ENCODE measurements at regions not wholly inside any gene's neighbourhood (a gene's known extent, or its start where the extent isn't known, plus 50 kb on each side); places are given as distances from the start of the nearest gene placed in this dataset.

GRCh38 chr2:181332044-181332605, 125.1 kb upstream of the ITGA4 start:
- DNase-seq (ENCODE audit: low spot score), result no peak
- no peak for ATAC-seq

DNA sequence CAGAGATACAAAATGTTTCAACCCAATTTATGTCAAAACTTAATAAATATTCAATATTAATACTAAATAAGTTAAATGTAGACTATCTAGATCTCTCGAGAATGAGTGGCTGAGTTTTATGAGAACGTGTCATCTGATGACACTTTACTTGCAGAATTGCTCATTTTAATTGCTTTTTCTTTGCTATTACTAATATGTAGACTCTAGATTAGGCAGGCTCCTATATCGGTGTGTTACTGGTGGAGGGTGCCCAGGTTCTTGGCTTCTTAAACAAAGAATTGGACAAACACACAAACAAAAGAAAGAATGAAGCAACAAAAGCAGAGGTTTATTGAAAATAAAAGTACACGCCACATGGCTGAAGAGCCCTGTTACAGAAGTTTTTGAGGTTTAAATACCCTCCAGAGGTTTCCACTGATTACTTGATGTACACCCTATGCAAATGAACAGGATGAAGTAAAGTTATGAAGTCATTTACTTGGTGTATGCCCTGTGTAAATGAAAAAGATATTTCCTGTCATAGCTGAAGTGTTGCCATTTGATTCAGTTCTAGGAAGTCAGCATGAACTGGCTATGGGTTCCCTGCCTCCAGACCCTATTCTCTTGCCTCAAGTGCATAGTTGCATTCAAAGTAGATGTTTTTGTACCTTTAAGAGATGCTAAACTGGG, 122.9 kb upstream of the ITGA4 start:
- ATAC-seq (no peak), DNase-seq (ENCODE audit: low spot score) (no peak)

GRCh38 chr2:181340891-181341290, 116.3 kb upstream of the ITGA4 start:
- no peak for ATAC-seq
- no peak for DNase-seq (ENCODE audit: low spot score)

- ATAC-seq (no peak), DNase-seq (ENCODE audit: low spot score) (no peak)
Observed at GRCh38 chr2:181341855-181342600, 115.2 kb upstream of the ITGA4 start.

DNA sequence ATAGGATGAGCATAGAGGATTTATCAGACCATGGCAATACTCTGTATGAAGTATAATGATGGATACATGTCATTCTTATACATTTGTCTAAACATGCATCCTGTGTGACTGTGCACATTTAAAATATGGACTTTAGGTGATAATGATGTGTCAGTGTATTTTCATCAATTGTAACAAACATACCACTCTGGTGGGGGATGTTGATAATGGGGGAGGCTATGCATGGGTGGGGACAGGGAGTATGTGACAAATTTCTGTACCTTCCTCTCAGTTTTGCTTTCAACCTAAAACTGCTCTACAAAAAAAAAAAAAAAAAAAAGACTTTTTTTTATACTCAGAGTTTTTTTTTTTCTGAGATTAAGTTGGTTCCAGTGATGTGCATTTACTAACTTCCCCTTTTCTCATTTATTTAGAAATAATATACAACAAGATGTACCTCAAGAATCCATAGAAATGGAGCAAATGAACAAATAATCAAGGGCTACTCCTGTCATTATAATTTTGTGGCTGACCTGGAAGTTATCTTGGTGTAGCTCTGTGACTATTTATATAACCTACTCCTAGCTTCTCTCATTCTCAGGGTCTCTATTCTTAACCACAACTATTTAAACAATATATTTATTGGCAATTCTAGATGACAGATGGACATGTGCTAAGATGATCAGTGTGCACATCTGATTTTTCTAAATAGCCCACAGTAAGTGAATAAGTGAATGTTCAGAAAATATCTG, 108.9 kb upstream of the ITGA4 start:
- no peak for DNase-seq (ENCODE audit: low spot score)
- no peak for ATAC-seq

DNA sequence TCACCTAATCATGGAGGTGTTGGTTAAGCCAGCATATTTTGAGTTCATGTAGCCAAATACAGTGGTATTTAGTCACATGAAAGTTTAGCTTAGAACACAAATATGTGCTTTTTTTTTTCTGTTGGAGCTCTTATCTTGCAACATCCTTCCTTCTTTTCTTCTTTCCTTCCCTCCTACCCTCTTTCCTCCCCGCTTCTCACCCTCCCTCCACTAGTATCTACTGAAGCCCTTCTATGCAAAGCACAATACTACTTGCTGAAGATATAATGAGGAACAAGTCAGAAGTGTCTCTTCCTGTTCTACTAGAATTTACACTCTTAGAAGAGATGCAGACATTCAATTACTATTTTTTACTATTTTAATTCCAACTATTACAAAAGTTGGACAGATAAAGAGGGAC, 105.0 kb upstream of the ITGA4 start:
- ATAC-seq, result no peak
- DNase-seq (ENCODE audit: low spot score), result no peak

- ATAC-seq (no peak), DNase-seq (ENCODE audit: low spot score) (no peak)
Observed at GRCh38 chr2:181354626-181355025, 102.6 kb upstream of the ITGA4 start.

DNA sequence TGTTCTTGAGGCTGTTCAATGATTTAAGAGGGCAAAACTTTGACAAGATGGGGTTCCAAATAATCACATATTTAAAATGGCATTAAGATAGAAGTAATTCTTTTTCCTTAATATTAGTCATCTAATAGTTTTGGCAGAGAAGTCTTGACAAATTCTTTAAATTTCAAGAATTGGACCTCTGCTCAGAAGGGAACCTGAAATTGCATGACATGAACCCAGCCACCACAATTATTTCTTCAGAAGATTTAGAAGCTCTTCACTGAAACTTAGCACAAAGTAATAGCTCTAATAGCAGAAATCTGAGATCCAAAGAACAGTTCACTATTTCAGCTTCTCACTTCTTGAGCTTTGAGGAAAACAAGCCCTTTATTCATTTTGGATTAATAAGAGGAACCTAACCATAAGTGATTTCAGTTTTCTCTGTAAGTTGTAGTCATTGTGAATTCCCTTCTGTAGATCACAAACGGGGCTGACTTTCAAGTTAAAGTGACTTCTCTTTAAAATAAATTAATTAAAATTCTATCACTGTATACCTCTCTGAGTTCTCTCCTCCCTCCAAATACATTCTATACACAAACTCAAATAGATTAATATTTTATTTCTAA, 100.6 kb upstream of the ITGA4 start:
- ATAC-seq (no peak), DNase-seq (ENCODE audit: low spot score) (no peak)

- ATAC-seq (no peak), DNase-seq (ENCODE audit: low spot score) (no peak)
Observed at GRCh38 chr2:181357979-181358378, 99.2 kb upstream of the ITGA4 start.

DNA sequence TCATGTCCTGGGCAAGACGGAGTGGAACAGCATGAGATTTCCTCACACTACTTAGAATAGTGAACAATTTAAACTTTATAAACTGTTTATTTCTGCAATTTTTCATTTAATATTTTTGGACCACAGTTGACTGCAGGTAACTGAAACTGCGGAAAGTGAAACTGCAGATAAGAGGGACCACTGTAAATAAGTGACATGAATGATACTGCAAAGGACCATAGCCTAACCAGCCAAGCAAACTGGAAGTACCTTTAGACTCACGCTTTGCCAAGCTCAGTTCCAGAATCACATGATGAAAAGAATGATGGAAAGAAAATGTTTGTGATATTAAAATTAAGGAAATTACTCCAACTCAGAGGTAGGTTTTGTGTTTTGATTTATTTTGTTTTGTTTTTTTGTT, 94.6 kb upstream of the ITGA4 start:
- no peak for DNase-seq (ENCODE audit: low spot score)
- no peak for ATAC-seq

DNA sequence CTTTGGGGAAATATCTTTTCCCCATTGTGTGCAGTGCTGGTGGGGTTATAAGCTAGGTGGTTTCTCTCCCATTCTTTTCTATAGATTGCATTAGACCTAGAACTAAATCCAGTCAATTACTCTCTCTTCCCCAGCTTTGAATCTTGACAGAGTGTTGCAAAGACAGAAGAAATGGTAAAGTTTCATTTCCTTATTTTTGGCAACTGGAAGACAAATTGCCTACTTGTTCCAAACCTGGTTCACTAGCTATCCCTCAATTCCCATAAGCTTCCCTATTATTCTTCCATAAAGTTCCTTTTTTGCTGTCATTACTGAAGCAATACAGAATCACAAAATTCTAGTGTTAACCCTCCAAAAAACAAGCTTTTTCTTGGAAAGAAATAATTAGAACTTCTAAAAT, 94.0 kb upstream of the ITGA4 start:
- no peak for ATAC-seq

GRCh38 chr2:181364492-181365170, 92.6 kb upstream of the ITGA4 start:
- DNase-seq (ENCODE audit: low spot score) (no peak), ATAC-seq (no peak)

More for the DNA sequence above, 94.0 kb upstream of the ITGA4 start:
- no peak for DNase-seq (ENCODE audit: low spot score)

- no peak for DNase-seq (ENCODE audit: low spot score)
- no peak for ATAC-seq
Observed at GRCh38 chr2:181366675-181367175, 90.5 kb upstream of the ITGA4 start.

DNA sequence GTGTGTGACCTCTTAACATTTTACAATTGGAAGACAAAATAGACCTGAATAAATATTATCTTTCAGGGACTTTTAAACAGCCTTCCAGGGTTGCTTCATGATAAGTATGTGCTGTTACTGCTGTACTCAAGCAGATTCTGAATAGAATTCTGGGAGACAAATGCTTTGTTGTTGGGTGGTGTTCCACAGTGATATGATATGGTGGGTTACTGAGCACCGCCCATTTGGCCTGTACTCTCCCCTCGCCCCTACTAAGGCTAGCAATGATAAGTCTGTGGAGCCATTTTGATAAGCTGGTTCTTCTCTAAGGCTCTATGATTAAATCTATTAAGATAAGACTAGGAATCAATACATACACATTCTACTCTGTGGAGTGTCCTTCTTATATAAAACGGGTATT, 89.8 kb upstream of the ITGA4 start:
- DNase-seq (ENCODE audit: low spot score) (no peak), ATAC-seq (no peak)

GRCh38 chr2:181367906-181368435, 89.2 kb upstream of the ITGA4 start:
- DNase-seq (ENCODE audit: low spot score), result no peak
- ATAC-seq, result no peak

DNA sequence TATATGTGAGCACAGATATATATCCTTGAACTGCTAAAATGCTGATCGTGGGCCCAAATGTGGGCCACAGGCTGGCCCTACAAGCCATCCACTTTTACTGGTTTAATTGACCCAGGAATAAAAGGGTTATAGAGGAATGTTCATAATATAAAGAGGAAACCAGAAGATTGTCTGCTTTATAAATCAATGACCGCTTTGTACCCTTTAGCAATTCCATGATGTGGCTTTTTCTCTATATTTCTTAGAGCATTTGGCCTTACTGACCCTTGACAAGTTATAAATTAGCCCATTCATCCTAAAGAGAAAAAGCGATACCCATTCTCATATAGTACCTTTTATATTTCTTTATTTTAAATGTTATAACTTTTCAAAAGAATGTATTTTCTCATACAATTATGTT, 87.1 kb upstream of the ITGA4 start:
- ATAC-seq (no peak), DNase-seq (ENCODE audit: low spot score) (no peak)

DNA sequence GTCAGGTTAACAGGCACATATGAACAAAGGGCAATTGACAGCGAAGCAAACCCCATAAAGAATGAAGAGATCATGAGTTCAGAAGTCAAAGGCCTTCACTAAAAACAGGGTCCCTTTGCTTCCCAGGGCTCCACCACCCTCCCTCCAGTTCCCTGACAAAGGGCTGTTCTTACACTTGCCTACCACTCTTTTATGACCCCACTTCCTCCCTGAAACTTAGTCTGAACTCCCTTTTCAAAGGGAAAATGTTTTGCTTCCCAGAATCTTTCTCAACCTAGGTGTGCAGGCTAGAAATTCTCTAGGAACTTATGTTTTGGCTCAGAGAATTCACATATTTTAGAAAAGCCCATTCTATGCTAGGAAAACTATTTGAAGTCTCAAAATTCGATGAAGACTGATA, 86.0 kb upstream of the ITGA4 start:
- DNase-seq (ENCODE audit: low spot score), result no peak
- ATAC-seq, result no peak

DNA sequence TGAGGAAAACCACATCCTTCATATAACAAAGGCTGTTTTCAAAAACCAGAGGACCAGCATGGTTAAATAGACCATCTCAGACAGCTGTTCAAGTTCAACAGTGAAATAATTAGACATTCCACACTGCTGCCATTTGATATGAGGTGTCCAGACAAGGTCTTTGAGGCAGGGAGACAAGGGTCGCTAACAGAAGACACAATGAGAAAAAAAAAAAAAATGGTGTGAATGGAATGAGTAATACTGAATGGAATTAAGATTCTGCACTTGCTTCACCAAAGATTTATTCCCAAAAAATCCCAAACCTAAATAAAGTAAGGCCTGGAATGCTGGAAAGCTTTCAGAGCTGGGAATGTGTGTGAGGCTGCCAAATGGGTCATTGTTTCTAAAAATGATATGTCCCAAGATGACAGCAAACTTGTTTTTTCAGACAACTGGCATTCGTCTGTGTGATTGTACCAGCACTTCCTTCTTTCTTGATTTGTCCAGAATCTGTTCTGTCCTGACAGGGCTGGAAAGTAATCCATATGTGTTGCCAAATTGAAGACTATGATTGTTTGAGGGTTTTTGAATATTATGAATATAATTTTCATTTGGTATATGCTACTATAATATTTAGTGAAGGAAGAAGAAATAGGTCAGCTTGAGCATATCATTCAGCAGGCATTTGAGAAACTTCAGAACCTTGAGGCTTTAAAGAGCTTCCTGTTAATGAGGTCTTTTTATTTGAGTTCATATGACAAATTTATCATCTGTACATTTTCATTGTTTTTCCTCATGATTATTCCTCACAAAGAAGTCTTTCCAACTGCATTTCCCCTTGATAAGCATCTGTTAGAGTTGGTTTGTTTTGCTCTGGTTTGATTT, 85.2 kb upstream of the ITGA4 start:
- ATAC-seq, result no peak
- no peak for DNase-seq (ENCODE audit: low spot score)

DNA sequence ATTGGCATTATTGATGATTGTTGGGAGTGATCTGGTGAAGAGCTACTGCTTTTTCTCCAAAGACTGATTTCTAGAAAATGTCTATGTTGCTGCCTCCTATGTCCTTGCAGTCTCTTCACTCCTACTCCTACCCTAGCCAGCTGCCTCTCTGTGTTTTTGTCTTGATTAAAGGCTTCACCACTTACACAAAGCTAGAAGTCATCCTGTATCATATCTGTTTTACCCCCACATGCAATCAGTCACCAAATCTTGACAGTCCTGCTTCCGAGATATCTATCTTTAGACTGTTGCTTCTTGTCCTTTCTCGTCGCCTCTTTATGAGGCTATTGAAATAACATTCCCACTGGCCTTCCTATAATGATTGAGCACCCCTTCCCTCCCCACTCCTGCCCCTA, 84.5 kb upstream of the ITGA4 start:
- DNase-seq (ENCODE audit: low spot score) (no peak), ATAC-seq (no peak)
